SK-N-MC (cell line): ENCODE measurements at regions not wholly inside any gene's neighbourhood (a gene's known extent, or its start where the extent isn't known, plus 50 kb on each side); places are given as distances from the start of the nearest gene placed in this dataset.

ENCODE experiments used
- DNase-seq: peaks from one replicate; pipeline ENCODE4 v3.0.0-alpha.2; 2011; ENCODE audit warnings: low read depth, low spot score
- H3K27ac ChIP-seq: fragments of 200-600 bp; sonication (generic); 2 replicates; pipeline ENCODE4 v1.5.1; 2016; ENCODE audit warnings: mixed run types
- H3K36me3 ChIP-seq: fragments of 200-600 bp; sonication (generic); 2 replicates; pipeline ENCODE4 v1.6.1; 2017; ENCODE audit warnings: antibody characterized with exemption, low read length, mixed read lengths; ENCODE audit not compliant: insufficient read depth
- H3K4me3 ChIP-seq: fragments of 200-600 bp; sonication (generic); 2 replicates; pipeline ENCODE4 v1.5.1; 2016
- H3K9ac ChIP-seq: fragments of 200-600 bp; sonication (generic); 2 replicates; pipeline ENCODE4 v1.8.0; 2017; ENCODE audit warnings: mixed run types, mixed read lengths; ENCODE audit not compliant: insufficient read length
- H3K9me3 ChIP-seq: fragments of 200-600 bp; sonication (generic); 2 replicates; pipeline ENCODE4 v1.6.1; 2017; ENCODE audit warnings: low read depth, mild to moderate bottlenecking, antibody characterized with exemption, low read length, moderate library complexity, mixed read lengths
- EZH2 ChIP-seq: fragments of 200-600 bp; sonication (generic); IDR thresholded peaks from one replicate; pipeline ENCODE4 v1.6.1; 2017; ENCODE audit warnings: antibody characterized with exemption
- FOXP2 ChIP-seq: optimal IDR thresholded peaks from 2 replicates; pipeline ENCODE3; 2011; ENCODE audit warnings: mild to moderate bottlenecking, moderate library complexity; ENCODE audit not compliant: insufficient read depth; ENCODE audit errors: extremely low read length, control extremely low read depth
- POLR2AphosphoS5 ChIP-seq: IDR thresholded peaks from 2 replicates; pipeline ENCODE4 v1.6.1; 2012; ENCODE audit warnings: mild to moderate bottlenecking, low read depth, low read length, borderline replicate concordance

DNA sequence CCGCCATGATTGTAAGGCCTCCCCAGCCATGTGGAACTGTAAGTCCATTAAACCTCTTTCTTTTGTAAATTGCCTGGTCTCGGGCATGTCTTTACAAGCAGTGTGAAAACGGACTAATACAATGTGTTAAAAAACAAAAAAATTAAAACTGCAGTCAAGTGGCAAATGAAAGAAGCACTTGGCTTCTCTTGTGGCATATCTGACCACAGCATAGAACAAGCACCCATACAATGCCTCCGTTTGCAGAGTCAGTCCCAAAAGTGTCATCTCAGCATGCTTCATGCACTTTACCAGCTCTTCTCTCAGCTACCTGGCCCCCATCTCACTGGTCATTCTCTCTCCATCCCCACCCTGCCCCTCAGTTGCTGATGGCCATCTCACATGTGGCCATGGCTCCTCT, 51.1 kb upstream of the DAPK1 start:
- Histone ChIP-seq H3K9me3 (no peaks in the 10 kb centered on the region), H3K27ac (no peak overlapping the region), H3K36me3 (no peaks in the 10 kb centered on the region), H3K4me3 (no peak overlapping the region), H3K9ac (no peak overlapping the region)
- TF ChIP-seq EZH2, result no peak
- no peak for TF ChIP-seq FOXP2
- TF ChIP-seq POLR2AphosphoS5, result no peak
- DNase-seq, result no peak

DNA sequence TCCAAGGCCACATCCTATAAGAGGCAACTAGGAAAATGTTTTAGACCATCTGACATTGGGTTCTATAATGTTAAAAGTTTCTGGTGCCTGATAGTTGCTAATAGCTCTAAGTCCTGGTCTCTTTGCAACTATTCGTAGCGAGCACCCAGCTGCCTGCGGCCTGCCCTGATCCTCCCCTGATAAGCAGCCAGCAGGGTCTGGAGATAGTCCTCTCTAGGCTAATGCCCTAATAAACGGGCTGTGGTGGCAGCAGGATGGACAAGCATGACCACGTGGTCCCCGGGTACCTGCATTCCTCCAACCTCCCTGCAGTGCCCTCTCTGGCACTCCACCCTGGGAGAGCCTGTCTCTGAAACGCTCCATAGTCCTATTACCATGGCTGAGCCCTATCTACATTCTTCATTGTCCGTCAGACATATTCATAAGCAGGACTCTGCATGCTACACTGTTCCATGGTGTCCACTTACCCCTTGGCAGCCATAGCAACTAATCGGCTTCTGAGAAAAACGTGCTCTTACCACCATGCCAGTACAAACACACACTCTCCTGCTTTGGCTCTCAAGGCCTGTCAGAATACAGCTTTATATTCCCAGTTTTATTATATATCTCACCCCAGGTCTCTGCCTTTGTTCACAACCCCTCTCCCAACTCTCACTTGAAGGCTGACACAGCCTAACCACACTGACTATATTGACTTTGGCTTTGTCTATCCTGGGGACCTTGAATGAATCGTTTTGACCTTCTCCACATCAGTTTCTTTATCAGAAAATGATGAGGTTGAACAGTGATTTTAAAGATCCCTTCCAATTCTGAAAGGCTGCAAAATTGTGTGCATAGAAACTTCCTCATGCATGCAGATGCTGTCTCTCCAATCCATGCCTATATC, 49.9 kb upstream of the DAPK1 start:
- H3K9me3 ChIP-seq, result no peaks in the 10 kb centered on the region
- H3K4me3 ChIP-seq, result no peak overlapping the region
- no peaks in the 10 kb centered on the region for H3K36me3 ChIP-seq
- no peak overlapping the region for H3K9ac ChIP-seq
- no peak for DNase-seq
- no peak overlapping the region for H3K27ac ChIP-seq
- no peak for TF ChIP-seq FOXP2
- no peak for TF ChIP-seq EZH2
- TF ChIP-seq POLR2AphosphoS5, result no peak
